ENCODE measurements at regions not wholly inside any gene's neighbourhood (a gene's known extent, or its start where the extent isn't known, plus 50 kb on each side); places are given as distances from the start of the nearest gene placed in this dataset.

GRCh38 chr14:38554026-38554425 is 298.1 kb upstream of the CLEC14A start:
- CTCF ChIA-PET: no interaction called here
- TF ChIP-seq CTCF (IDR thresholded peaks at IDR 0.05; ENCODE audit: insufficient read depth, low read depth, low read length): no peak
- H3K4me3 ChIP-seq (ENCODE audit: low read depth, low read length): no peak overlapping the region
- no peaks in the 10 kb centered on the region for H3K36me3 ChIP-seq (ENCODE audit: control insufficient read depth, insufficient read depth, low read length)
- POLR2A ChIA-PET: interaction anchor here (0.7 kb wide), 1 partner anchor 18 kb away, joined by 3 read pairs; no protein-coding TSS in a partner anchor
- H3K27me3 ChIP-seq (ENCODE audit: control insufficient read depth, insufficient read depth, low read length): no peaks in the 10 kb centered on the region
- peak; percentile 50 for DNase-seq (ENCODE audit: low read depth)

- no peaks in the 10 kb centered on the region for H3K27me3 ChIP-seq (ENCODE audit: control insufficient read depth, insufficient read depth, low read length)
- ChIA-PET CTCF (interaction anchor here (1.6 kb wide), 1 partner anchor 20 kb away, joined by 3 read pairs; no protein-coding TSS in a partner anchor), POLR2A (interaction anchor here (0.7 kb wide), 1 partner anchor 19 kb away, joined by 3 read pairs; no protein-coding TSS in a partner anchor)
- DNase-seq (ENCODE audit: low read depth): no peak
- no peak for TF ChIP-seq CTCF (IDR thresholded peaks at IDR 0.05; ENCODE audit: insufficient read depth, low read depth, low read length)
- no peak overlapping the region for H3K4me3 ChIP-seq (ENCODE audit: low read depth, low read length)
- no peaks in the 10 kb centered on the region for H3K36me3 ChIP-seq (ENCODE audit: control insufficient read depth, insufficient read depth, low read length)
Observed at GRCh38 chr14:38553586-38553985, 297.7 kb upstream of the CLEC14A start.

- H3K27me3 ChIP-seq (ENCODE audit: control insufficient read depth, insufficient read depth, low read length): no peaks in the 10 kb centered on the region
- POLR2A ChIA-PET: no interaction called here
- TF ChIP-seq CTCF (IDR thresholded peaks at IDR 0.05; ENCODE audit: insufficient read depth, low read depth, low read length): no peak
- no peaks in the 10 kb centered on the region for H3K36me3 ChIP-seq (ENCODE audit: control insufficient read depth, insufficient read depth, low read length)
- no peak overlapping the region for H3K4me3 ChIP-seq (ENCODE audit: low read depth, low read length)
- CTCF ChIA-PET: no interaction called here
- DNase-seq (ENCODE audit: low read depth): no peak
Observed at GRCh38 chr14:38549564-38549963, 293.7 kb upstream of the CLEC14A start.

GRCh38 chr14:38547961-38548490 is 292.1 kb upstream of the CLEC14A start:
- TF ChIP-seq CTCF (IDR thresholded peaks at IDR 0.05; ENCODE audit: insufficient read depth, low read depth, low read length): no peak
- ChIA-PET POLR2A (no interaction called here), CTCF (no interaction called here)
- H3K27me3 ChIP-seq (ENCODE audit: control insufficient read depth, insufficient read depth, low read length): no peaks in the 10 kb centered on the region
- H3K36me3 ChIP-seq (ENCODE audit: control insufficient read depth, insufficient read depth, low read length): no peaks in the 10 kb centered on the region
- no peak for DNase-seq (ENCODE audit: low read depth)
- no peak overlapping the region for H3K4me3 ChIP-seq (ENCODE audit: low read depth, low read length)

GRCh38 chr14:38546932-38547551 is 291.1 kb upstream of the CLEC14A start:
- ChIA-PET POLR2A (no interaction called here), CTCF (interaction anchor here (0.6 kb wide), 2 partner anchors 16 to 503 kb away, joined by 3 read pairs; no protein-coding TSS in a partner anchor)
- no peak overlapping the region for H3K4me3 ChIP-seq (ENCODE audit: low read depth, low read length)
- H3K27me3 ChIP-seq (ENCODE audit: control insufficient read depth, insufficient read depth, low read length): no peaks in the 10 kb centered on the region
- no peak for TF ChIP-seq CTCF (IDR thresholded peaks at IDR 0.05; ENCODE audit: insufficient read depth, low read depth, low read length)
- no peak for DNase-seq (ENCODE audit: low read depth)
- H3K36me3 ChIP-seq (ENCODE audit: control insufficient read depth, insufficient read depth, low read length): no peaks in the 10 kb centered on the region
